GM19240 (cell line): ENCODE measurements at regions not wholly inside any gene's neighbourhood (a gene's known extent, or its start where the extent isn't known, plus 50 kb on each side); places are given as distances from the start of the nearest gene placed in this dataset.
A peak's percentile ranks its signal among the peaks of the same experiment; 100 is the strongest.

ENCODE experiments used
- DNase-seq: peaks from one replicate; pipeline ENCODE4 v3.0.0; 2011; ENCODE audit warnings: low spot score; ENCODE audit not compliant: insufficient read length

GRCh38 chr16:89027281-89027680 lies 50.3 kb upstream of the CBFA2T3 start:
- DNase-seq = no peak

DNA sequence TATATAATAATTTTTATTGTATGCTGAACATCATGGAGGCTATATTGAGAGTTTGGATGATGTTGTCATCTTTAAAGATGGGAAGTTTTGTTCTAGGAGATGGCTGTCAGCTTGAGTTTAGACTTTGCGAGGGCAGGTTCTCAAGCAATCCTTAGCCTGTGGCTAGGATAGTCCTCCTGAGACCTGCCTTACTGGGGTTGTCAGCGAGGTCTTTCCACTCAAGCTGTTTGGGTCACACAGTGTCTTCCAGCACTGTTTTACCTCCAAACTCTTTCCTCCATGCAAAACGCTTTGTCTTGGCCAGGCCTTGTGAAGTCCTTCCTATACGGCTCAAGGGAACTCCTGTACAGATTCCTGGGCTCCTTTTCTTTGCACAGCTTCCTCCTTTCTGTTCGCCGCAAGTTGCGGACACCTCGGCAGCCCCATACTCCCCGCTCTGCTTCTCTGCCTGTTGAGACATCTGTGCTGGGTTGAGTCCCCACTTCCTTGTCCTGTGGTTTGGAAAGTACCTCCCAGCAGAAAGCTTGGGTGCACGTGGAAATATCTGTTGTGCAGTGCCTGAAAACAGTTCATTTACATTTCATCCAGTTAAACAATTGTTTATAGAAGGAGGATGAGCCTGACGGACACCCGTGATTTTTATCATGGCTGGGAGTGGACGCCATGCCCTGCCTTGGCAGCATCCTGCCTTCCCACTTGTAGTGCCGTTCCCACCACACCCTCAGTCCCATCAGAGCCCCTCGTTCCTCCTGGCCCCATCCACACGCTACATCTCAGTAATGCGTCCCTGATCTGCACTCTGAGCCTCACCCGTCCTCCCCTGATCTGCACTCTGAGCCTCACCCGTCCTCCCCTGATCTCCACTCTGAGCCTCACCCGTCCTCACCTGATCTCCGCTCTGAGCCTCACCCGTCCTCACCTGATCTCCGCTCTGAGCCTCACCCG lies 55.0 kb upstream of the CBFA2T3 start:
- DNase-seq = peak; percentile 78

GRCh38 chr16:89033304-89033703 lies 56.3 kb upstream of the CBFA2T3 start:
- no peak for DNase-seq

- DNase-seq = no peak
Observed at GRCh38 chr16:89033796-89034572, 57.0 kb upstream of the CBFA2T3 start.

DNA sequence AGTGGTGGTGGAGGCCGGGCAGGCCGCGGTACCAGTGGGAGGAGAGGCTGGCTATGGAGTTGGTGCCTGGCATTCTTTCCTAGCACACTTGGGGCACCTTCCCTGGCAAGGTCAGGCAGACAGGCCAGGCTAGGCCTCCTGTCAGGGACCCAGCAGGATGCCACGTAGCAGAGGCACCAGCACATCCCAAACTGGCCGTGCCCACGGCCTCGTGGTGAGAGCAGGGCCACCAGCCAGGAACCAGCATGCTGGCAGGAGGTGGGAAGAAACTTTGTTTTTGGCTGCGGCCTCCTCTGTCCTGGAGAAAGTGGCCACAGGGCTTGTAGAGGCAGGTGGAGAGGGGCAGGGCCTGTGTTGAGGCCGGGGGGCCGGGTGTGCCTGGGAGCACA lies 57.6 kb upstream of the CBFA2T3 start:
- DNase-seq = no peak

GRCh38 chr16:89034971-89035668 lies 58.1 kb upstream of the CBFA2T3 start:
- DNase-seq = no peak

GRCh38 chr16:89035669-89036570 lies 57.7 kb upstream of the ACSF3 start:
- no peak for DNase-seq

- no peak for DNase-seq
Observed at GRCh38 chr16:89036776-89037175, 56.9 kb upstream of the ACSF3 start.

DNA sequence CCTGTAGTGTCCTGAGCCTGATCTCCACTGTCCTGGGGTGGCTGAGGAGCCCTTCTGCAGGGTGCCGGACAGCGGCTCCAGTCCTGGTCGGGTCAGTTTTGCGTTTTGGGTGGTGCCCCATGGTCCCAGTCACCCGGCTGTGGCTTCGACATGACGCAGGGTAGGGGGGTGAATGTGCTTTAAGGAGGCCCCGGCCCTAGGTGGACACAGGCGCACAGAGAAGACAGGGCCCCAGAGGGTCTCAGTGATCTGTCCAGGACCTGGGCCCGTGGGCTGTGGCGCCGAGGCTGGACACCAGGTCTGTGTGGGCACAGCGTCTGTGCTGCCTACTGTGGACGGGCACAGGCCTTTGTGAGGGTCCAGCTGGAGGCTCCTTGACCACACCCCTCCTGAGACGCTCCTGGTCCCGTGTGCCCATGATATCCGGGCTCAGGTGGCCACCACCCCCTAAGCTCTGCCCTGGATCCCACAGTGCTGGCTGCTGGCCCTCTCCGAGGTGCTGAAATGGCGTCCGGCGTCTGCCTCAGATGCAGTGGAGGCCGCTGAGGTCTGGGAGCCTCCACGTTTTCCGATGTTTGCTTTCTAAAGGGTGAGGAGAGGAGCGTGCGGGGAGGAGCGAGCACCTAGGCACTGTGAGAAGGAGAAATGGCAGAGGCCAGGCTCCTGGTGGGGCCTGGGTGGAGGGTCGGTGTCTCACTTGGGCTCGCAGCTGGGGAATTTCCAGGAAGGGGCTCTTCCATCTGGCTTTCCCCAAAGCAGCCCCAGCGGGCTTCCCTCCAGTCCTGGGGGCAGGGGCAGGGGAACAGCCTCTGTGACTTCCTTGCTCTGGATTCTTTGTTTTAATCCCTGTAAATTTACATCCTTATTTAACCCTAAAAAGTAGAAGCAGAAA lies 56.1 kb upstream of the ACSF3 start:
- no peak for DNase-seq

DNA sequence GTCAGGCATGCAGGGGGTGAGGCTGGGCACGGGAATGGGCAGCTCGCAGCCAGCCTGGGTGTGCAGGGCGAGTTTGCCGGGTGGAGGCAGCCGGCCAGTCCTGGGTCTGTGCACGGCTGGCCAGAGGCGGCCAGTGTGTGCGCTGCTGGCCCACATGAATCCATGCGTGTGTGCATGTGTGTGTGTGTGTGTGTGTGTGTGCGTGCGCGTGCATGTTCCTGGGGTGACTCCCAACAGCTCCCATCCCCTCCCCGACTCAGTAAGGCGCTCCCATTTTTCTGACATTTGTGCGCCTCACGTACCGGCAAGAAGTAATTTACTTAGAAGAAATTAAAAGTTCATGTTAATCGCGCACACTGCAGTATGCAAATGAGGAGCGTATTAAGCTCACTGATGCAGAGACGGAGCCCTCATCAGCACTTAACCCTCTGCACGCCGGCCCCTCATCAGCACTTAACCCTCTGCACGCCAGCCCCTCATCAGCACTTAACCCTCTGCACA lies 55.4 kb upstream of the ACSF3 start:
- DNase-seq = no peak

GRCh38 chr16:89038811-89039735 lies 54.6 kb upstream of the ACSF3 start:
- DNase-seq = no peak

DNA sequence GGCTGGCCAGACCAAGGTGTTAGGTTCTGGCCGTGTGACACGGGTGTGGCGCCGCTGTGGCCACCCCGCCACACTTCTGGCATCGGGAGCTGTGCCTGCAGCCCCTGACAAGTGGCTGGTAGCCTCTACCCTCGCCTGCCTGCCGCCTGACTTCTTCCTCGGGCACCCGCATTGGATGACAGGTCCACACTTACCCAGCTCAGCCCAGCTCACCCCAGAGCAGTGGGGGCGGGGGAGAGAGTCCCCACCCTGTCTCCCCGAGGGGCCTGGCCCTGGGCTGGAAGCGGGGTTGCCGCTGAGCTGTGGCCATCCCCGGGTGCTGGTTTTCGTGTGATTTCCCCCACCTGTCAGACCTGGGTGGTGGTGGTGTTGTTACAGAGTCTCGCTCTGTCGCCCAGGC lies 53.9 kb upstream of the ACSF3 start:
- no peak for DNase-seq

GRCh38 chr16:89040391-89040790 lies 53.3 kb upstream of the ACSF3 start:
- DNase-seq = no peak

GRCh38 chr16:89040861-89041570 lies 52.6 kb upstream of the ACSF3 start:
- no peak for DNase-seq

DNA sequence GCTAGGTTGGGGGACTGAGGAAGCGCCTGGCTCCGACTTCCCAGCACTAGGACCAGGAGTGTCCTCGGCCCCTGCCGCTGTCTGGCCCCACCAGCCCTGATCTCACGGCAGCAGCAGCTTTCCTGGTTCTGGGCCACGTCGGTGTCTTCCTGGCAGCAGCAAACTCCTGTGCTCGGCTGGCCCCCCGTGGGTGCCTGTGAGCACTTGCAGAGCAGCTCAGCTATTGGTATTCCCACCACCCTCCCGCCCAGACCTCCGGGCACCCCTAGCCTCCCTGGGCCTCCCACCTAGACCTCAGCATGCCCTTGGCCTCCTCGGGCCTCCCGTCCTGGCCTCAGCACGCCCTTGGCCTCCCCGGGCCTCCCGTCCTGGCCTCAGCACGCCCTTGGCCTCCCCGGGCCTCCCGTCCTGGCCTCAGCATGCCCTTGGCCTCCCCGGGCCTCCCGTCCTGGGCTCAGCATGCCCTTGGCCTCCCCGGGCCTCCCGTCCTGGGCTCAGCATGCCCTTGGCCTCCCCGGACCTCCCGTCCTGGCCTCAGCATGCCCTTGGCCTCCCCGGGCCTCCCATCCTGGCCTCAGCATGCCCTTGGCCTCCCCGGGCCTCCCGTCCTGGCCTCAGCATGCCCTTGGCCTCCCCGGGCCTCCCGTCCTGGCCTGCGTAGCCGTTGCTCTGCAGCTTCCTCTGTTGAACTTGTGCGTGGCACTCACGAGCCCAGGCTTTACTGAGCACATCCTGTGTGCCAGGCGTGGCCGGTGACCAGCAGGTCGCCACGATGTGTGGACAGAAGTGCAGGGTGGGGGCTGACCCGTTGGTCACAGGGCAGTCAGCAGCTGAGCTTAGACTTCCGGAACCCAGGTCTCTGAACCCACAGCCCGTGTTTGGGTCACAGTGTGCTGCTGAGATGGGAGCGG lies 51.8 kb upstream of the ACSF3 start:
- no peak for DNase-seq

GRCh38 chr16:89042711-89043551 lies 50.7 kb upstream of the ACSF3 start:
- no peak for DNase-seq
